ENCODE measurements at regions not wholly inside any gene's neighbourhood (a gene's known extent, or its start where the extent isn't known, plus 50 kb on each side); places are given as distances from the start of the nearest gene placed in this dataset.

GRCh38 chr10:47178537-47179290, 121.3 kb upstream of the GDF10 start:
- Histone ChIP-seq H3K79me2 (replicated peaks; ENCODE audit: insufficient read depth, low read length) (no peaks in the 10 kb centered on the region), H3K9me2 (ENCODE audit: insufficient read depth, low read length) (no peaks in the 10 kb centered on the region), H3K27ac (ENCODE audit: low read length) (no peak overlapping the region), H3K9me3 (ENCODE audit: low read length) (no peaks in the 10 kb centered on the region), H3F3A (ENCODE audit: insufficient read depth, low read length, poor library complexity, severe bottlenecking) (no peaks in the 10 kb centered on the region), H3K36me3 (ENCODE audit: insufficient read depth, low read length) (no peaks in the 10 kb centered on the region), H4K20me1 (ENCODE audit: insufficient read depth) (no peaks in the 10 kb centered on the region), H3K4me2 (ENCODE audit: low read length) (no peak overlapping the region), H2AFZ (ENCODE audit: low read depth, low read length) (no peak overlapping the region), H3K4me3 (ENCODE audit: low read length) (no peak overlapping the region), H3K27me3 (ENCODE audit: insufficient read depth, low read depth, low read length) (no peaks in the 10 kb centered on the region), H3K9ac (ENCODE audit: low read length) (no peak overlapping the region)
- TF ChIP-seq TAF1 (IDR thresholded peaks at IDR 0.05; ENCODE audit: low read depth), result no peak
- no peak for TF ChIP-seq RAD21 (conservative IDR thresholded peaks at IDR 0.05)
- TF ChIP-seq REST (IDR thresholded peaks at IDR 0.05; ENCODE audit: borderline replicate concordance), result no peak
- TF ChIP-seq MXI1 (conservative IDR thresholded peaks at IDR 0.05; ENCODE audit: poor library complexity, severe bottlenecking), result no peak

- H3F3A ChIP-seq (ENCODE audit: insufficient read depth, low read length, poor library complexity, severe bottlenecking), result no peaks in the 10 kb centered on the region
- TF ChIP-seq SMC3 (conservative IDR thresholded peaks at IDR 0.05; ENCODE audit: poor library complexity), result no peak
- no peak for TF ChIP-seq EZH2 (IDR thresholded peaks at IDR 0.05; ENCODE audit: borderline replicate concordance, insufficient read depth, low read length, poor library complexity, severe bottlenecking)
- no peak for TF ChIP-seq TAF1 (IDR thresholded peaks at IDR 0.05; ENCODE audit: low read depth)
- no peak for TF ChIP-seq POLR2AphosphoS5 (IDR thresholded peaks at IDR 0.05)
- no peak for TF ChIP-seq RAD21 (conservative IDR thresholded peaks at IDR 0.05)
- TF ChIP-seq MXI1 (conservative IDR thresholded peaks at IDR 0.05; ENCODE audit: poor library complexity, severe bottlenecking), result no peak
- TF ChIP-seq REST (IDR thresholded peaks at IDR 0.05; ENCODE audit: borderline replicate concordance), result no peak
- TF ChIP-seq CTCF (IDR thresholded peaks at IDR 0.05; ENCODE audit: poor library complexity, severe bottlenecking), result no peak
- TF ChIP-seq EP300 (conservative IDR thresholded peaks at IDR 0.05; ENCODE audit: poor library complexity, severe bottlenecking), result no peak
- H4K20me1 ChIP-seq (ENCODE audit: insufficient read depth), result no peaks in the 10 kb centered on the region
- no peak overlapping the region for H3K4me2 ChIP-seq (ENCODE audit: low read length)
- no peak overlapping the region for H2AFZ ChIP-seq (ENCODE audit: low read depth, low read length)
- no peaks in the 10 kb centered on the region for H3K36me3 ChIP-seq (ENCODE audit: insufficient read depth, low read length)
- no peaks in the 10 kb centered on the region for H3K9me2 ChIP-seq (ENCODE audit: insufficient read depth, low read length)
- no peaks in the 10 kb centered on the region for H3K27me3 ChIP-seq (ENCODE audit: insufficient read depth, low read depth, low read length)
- H3K9ac ChIP-seq (ENCODE audit: low read length), result no peak overlapping the region
- no peak overlapping the region for H3K4me3 ChIP-seq (ENCODE audit: low read length)
- H3K79me2 ChIP-seq (replicated peaks; ENCODE audit: insufficient read depth, low read length), result no peaks in the 10 kb centered on the region
- H3K9me3 ChIP-seq (ENCODE audit: low read length), result no peaks in the 10 kb centered on the region
- H3K27ac ChIP-seq (ENCODE audit: low read length), result no peak overlapping the region
These were observed 120.7 kb upstream of the GDF10 start for GRCh38 chr10:47179291-47179647.

All from neural cell (in vitro differentiated cells).